NCI-H187 treated with DMSO at 0.1 percent for 48 hours (cell line): ENCODE measurements at regions not wholly inside any gene's neighbourhood (a gene's known extent, or its start where the extent isn't known, plus 50 kb on each side); places are given as distances from the start of the nearest gene placed in this dataset.

ENCODE experiments used
- DNase-seq: peaks from one replicate; lab custom pipeline; 2025; lab: John Stamatoyannopoulos, UW

DNA sequence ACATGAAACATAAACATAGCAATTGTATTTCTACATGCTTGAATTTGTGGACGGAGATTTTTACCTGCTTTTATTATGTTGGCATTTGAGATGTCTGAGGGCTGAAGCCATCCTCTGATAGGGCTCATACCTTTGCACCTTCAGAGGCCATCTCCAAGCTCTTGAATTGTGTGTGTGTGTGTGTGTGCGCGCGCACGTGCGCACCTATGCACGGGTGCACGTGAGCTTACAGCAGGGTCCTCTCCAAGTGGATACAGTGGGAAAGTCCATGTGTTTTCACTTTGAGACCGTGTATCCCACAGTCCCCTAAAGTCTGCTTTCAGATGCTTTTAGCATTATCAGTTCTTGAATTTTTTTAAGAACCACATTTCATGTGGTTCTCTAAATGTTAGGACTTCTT, 178.6 kb downstream of the RAB11FIP2 start:
- no peak for DNase-seq

GRCh38 chr10:117875793-117876192, 170.9 kb downstream of the RAB11FIP2 start:
- no peak for DNase-seq

DNA sequence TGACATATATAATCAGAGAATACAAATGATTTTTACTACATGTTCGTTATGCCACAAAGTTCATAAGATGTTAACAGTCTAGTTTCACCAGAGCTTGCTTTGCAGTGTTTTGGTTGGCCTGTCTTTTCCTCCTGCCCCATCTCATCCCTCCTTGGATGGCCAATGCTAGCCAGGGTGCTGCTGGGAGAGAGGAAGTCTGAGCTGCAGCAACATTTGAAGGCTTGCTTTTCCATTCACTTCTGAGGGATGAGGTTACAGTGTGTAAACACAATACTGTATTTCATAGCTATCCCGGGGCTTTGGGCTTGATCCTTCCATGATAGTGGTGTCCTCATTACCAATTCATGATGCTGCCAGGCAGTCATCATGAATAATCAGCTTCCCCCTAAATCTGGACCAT, 170.5 kb downstream of the RAB11FIP2 start:
- DNase-seq = no peak

GRCh38 chr10:117878626-117879025, 168.1 kb downstream of the RAB11FIP2 start:
- DNase-seq = no peak

- DNase-seq = no peak
Observed at GRCh38 chr10:117884093-117884492, 162.6 kb downstream of the RAB11FIP2 start.

DNA sequence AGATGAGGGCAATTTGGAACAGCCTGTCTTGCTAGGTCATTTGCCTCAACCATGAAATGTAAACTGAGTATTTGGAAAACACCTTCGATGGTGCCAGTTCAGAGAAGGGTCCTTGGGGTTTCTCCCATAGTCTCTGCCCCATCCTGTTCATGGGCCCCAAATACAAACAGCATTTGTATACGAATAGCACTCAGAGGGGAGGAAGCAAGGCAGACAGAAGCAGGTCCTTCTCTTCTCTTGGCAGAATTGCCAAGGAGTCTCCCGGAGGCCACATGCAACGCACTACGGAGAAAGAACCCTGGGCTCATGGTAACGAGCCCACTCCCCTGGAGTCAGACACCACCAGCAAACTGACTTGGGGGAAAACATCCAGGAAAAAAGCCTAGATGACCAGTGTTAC, 162.1 kb downstream of the RAB11FIP2 start:
- no peak for DNase-seq

DNA sequence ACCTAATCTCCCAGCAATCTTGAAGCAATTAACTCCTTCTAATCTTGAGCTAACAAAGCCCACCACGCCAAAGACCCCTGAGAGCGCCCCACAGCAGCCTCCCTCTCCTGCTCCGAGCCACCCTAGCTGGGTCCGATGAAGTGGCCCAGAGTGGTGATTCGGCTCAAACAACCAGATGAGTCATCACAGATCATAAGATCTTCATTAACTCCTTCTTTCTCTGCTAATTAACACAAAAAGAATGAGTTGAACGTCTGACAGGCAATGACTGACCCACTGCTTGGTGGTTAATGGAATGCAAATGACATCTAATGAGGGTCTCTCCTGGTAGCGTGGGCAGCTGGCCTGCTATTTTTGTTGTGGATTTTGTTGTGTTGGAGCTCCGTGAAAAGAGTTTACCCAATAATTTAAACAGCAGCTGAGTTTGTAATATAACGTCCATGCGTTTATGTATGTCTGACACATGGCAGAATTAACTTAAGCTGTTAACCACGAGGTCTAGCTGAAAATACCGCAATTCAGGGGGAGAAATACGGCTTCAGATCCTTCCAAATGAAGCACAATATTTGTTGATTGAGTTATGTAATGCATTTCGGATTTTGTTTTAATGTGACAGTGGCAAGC, 161.4 kb downstream of the RAB11FIP2 start:
- DNase-seq = no peak

GRCh38 chr10:117886766-117887165, 160.0 kb downstream of the RAB11FIP2 start:
- no peak for DNase-seq

GRCh38 chr10:117889664-117890063, 157.1 kb downstream of the RAB11FIP2 start:
- no peak for DNase-seq

GRCh38 chr10:117892681-117893220, 154.0 kb downstream of the RAB11FIP2 start:
- no peak for DNase-seq

GRCh38 chr10:117894339-117894738, 152.4 kb downstream of the RAB11FIP2 start:
- no peak for DNase-seq

DNA sequence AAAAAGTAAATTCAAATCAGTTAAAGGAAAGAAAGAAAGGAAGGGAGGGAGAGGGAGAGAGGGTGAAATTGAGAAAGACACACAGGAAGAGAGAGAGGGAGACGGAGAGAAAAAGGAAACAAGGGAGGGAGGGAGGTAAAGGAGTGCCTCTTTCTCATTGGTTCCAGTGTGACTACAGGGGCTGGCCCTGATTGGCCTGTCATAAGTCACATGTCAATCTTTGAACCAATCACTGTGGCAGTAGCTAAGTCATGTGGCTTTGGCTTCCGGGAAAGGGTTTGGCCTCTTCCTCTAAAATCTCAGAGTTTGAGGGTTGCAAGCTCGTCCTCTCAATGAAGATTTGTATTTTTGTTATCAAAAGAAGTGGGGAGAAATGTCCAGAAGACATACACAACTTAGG, 150.2 kb downstream of the RAB11FIP2 start:
- no peak for DNase-seq

DNA sequence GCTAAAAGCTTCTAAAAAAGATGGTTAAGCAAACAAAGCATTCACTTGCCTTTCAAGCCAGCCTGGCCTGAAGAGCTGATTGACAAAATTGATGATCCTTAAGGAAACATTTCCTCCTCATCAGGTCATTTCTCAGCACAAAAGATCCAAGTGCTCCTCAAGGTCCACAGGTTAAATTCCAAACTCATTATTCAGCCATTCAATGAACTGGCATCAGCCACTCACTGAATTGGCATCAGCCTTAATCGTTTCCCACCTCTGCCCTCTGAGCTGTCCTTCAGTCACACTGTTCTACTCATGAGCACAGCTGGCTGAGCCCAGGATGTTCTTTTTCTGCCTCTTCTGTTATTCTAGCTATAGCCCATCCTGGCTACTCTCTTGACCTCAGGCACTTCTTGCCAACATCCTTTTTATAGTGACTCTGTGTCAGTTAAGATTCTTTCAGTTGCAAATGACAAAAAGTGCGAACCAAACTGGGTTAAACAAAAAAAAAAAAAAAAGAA, 147.5 kb downstream of the RAB11FIP2 start:
- DNase-seq = no peak

- no peak for DNase-seq
Observed at GRCh38 chr10:117900280-117900679, 146.5 kb downstream of the RAB11FIP2 start.

- DNase-seq = no peak
Observed at GRCh38 chr10:117903854-117904253, 142.9 kb downstream of the RAB11FIP2 start.

DNA sequence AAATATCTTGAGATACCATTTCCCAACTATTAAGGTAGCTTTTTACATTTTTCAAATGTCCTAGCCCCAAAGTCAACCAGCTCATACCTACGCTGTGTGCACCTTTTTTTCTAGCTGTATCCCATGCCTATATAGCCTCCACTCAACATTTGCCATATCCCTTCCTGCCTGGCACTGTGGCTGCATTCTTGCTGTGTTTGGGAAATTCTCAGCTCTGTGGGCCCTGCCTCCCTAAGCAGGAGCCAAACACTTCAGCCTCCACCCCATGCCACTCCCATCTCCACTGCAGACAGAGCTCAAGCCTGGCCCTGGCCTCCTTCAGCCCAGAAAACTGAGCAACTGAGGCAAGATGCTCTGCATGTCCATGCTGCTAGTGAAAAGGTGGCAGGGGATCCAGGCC, 141.3 kb downstream of the RAB11FIP2 start:
- DNase-seq = no peak

DNA sequence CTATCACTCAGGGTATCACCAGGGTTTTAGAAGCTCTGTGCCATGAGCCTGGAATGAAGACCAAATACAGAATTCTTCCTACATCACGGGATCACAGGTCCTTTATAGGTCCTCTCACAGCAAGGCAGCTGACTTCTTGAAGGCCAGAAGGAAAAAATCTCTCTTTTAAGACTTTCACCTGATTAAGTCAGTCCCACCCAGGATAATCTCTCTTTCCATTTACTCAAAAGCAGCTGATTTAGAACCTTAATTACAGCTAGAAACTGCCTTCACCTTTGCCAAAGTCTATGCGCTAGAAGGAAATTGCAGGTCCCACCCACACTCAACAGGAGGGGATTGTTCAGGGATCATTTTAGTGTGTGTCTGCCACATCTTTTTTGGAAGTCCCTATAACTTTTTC, 135.1 kb downstream of the RAB11FIP2 start:
- DNase-seq = no peak

GRCh38 chr10:117914334-117914733, 132.4 kb downstream of the RAB11FIP2 start:
- DNase-seq = no peak

- no peak for DNase-seq
Observed at GRCh38 chr10:117920956-117921355, 125.8 kb downstream of the RAB11FIP2 start.

DNA sequence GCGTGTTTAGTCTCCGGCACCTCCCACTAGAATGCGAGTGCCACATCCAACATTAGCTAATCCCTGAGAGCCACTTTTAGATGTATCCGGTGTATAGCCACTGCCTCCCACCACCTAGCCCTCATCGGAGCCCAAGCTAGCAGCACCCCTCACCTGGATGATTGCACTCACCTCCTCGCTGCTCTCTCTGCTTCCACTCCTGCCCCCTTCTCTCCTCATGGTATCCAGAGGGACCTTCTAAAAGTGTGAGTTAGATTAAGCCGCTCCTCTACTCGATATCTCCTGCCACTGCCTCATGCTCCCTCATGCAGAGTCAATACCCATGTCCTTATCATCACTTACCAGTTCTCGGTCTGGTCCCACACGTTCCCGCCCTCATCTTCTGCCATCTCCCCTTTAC, 125.3 kb downstream of the RAB11FIP2 start:
- DNase-seq = no peak

DNA sequence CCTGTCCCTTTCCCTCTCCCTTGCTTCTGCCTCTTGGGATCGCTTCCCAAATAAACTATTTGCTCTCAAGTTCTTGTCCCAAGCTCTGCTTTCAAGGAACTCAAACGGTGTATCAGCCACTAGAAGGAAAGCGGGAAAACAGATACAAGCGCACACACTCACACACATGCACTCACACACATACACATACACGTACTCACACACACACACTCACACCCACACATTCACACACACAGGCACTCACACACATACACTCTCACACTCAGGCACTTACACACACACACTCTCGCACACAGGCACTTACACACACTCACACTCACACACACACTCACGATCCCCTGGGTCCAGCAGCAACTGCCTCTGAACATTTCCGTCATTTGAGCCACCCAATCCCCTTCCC, 121.9 kb downstream of the RAB11FIP2 start:
- DNase-seq = no peak

- DNase-seq = no peak
Observed at GRCh38 chr10:117925369-117925768, 121.4 kb downstream of the RAB11FIP2 start.

DNA sequence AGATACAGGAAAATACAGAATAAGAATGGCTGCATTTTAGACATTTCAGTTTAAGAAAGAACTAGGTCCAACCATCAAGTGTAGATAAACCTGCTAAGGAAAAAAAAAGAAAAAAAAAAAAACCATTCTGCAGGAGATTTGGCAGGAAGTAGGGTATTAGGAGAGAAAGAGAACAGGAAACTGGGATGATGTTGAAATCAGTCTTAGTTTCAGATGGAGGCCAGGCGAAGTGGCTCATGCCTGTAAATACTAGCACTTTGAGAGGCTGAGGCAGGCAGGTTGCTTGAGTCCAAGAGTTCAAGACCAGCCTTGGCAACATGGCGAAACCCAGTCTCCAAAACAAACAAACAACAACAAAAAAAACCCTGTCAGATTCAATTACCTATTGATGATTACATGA, 120.2 kb downstream of the RAB11FIP2 start:
- no peak for DNase-seq

DNA sequence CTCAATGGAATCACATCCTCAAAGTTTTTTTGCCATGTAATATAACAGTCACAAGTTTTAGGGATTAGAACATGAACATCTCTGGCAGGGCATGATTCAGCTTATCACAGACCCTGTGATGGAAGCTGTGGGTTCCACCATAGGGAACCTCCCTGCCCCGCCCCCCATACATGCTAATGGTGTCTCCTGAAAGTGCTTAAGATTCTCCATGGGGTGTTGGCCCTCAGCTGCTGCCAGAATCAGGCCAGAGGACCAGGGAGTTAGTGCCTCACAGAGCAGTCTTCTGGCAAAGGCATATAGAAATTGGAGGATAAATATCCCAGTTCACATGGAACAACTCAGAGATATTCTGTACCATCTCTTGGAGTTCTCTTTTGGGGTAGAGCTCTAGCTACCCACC, 119.4 kb downstream of the RAB11FIP2 start:
- DNase-seq = no peak
